H9 (cell line): ENCODE measurements at regions not wholly inside any gene's neighbourhood (a gene's known extent, or its start where the extent isn't known, plus 50 kb on each side); places are given as distances from the start of the nearest gene placed in this dataset.

Source experiments
- DNase-seq: peaks from one replicate; pipeline ENCODE4 v3.0.0-alpha.2; 2017
- H2AFZ ChIP-seq: one replicate; pipeline ENCODE4 v1.6.1; 2013; ENCODE audit warnings: mild to moderate bottlenecking, low read length, control low read depth, moderate library complexity
- H2AK5ac ChIP-seq: 2 replicates; pipeline ENCODE4 v1.6.1; 2013; ENCODE audit warnings: low read length, control low read depth, mixed read lengths; ENCODE audit not compliant: insufficient read length
- H2BK120ac ChIP-seq: one replicate; pipeline ENCODE4 v1.6.1; 2013; ENCODE audit warnings: low read depth, mild to moderate bottlenecking, low read length, control low read depth, inconsistent platforms; ENCODE audit not compliant: poor library complexity, severe bottlenecking
- H2BK12ac ChIP-seq: 2 replicates; pipeline ENCODE4 v1.6.1; 2013; ENCODE audit warnings: low read length, control low read depth, mixed read lengths, low read depth; ENCODE audit not compliant: insufficient read length
- H2BK15ac ChIP-seq: 2 replicates; pipeline ENCODE4 v1.6.1; 2013; ENCODE audit warnings: low read depth, low read length, control low read depth
- H2BK20ac ChIP-seq: one replicate; pipeline ENCODE4 v1.6.1; 2013; ENCODE audit warnings: low read depth, mild to moderate bottlenecking, low read length, control low read depth, inconsistent platforms; ENCODE audit not compliant: poor library complexity, severe bottlenecking
- H2BK5ac ChIP-seq: 2 replicates; pipeline ENCODE4 v1.6.1; 2013; ENCODE audit warnings: low read length, control low read depth, mixed read lengths; ENCODE audit not compliant: insufficient read length
- H3K14ac ChIP-seq: 2 replicates; pipeline ENCODE4 v1.6.1; 2013; ENCODE audit warnings: low read length, control low read depth; ENCODE audit not compliant: insufficient read depth
- H3K18ac ChIP-seq: 2 replicates; pipeline ENCODE4 v1.6.1; 2013; ENCODE audit warnings: low read depth, mild to moderate bottlenecking, mixed read lengths, low read length, control low read depth; ENCODE audit not compliant: insufficient read length
- H3K23ac ChIP-seq: 2 replicates; pipeline ENCODE4 v1.6.1; 2013; ENCODE audit warnings: low read length, control low read depth, mixed read lengths, low read depth; ENCODE audit not compliant: insufficient read length
- H3K23me2 ChIP-seq: 2 replicates; pipeline ENCODE4 v1.6.1; 2013; ENCODE audit warnings: low read depth, mild to moderate bottlenecking, mixed read lengths, low read length, control low read depth; ENCODE audit not compliant: insufficient read length, poor library complexity, severe bottlenecking
- H3K27ac ChIP-seq: 2 replicates; pipeline ENCODE4 v1.5.1; 2013; ENCODE audit warnings: low read length, control low read depth, mixed read lengths, low read depth; ENCODE audit not compliant: insufficient read length
- H3K27me3 ChIP-seq: 2 replicates; pipeline ENCODE4 v1.6.1; 2013; ENCODE audit warnings: low read length, control low read depth, inconsistent platforms; ENCODE audit not compliant: insufficient read depth
- H3K4ac ChIP-seq: 2 replicates; pipeline ENCODE4 v1.6.1; 2013; ENCODE audit warnings: low read depth, mild to moderate bottlenecking, control low read depth, inconsistent platforms, low read length, moderate library complexity
- H3K4me1 ChIP-seq: 2 replicates; pipeline ENCODE4 v1.6.1; 2013; ENCODE audit warnings: low read length, control low read depth, inconsistent platforms; ENCODE audit not compliant: insufficient read depth
- H3K4me2 ChIP-seq: 2 replicates; pipeline ENCODE4 v1.6.1; 2013; ENCODE audit warnings: low read length, control low read depth, mixed read lengths; ENCODE audit not compliant: insufficient read length, insufficient read depth
- H3K56ac ChIP-seq: 2 replicates; pipeline ENCODE4 v1.6.1; 2013; ENCODE audit warnings: low read depth, mild to moderate bottlenecking, mixed read lengths, low read length, control low read depth; ENCODE audit not compliant: insufficient read length
- H3K79me1 ChIP-seq: 2 replicates; pipeline ENCODE4 v1.6.1; 2013; ENCODE audit warnings: low read depth, mild to moderate bottlenecking, moderate library complexity, low read length, control low read depth, inconsistent platforms; ENCODE audit not compliant: insufficient read depth, poor library complexity, severe bottlenecking
- H3K79me2 ChIP-seq: 2 replicates; pipeline ENCODE4 v1.6.1; 2013; ENCODE audit warnings: low read length, control low read depth, inconsistent platforms; ENCODE audit not compliant: insufficient read depth
- H3K9ac ChIP-seq: 2 replicates; pipeline ENCODE4 v1.6.1; 2013; ENCODE audit warnings: low read length, control low read depth, mixed read lengths; ENCODE audit not compliant: insufficient read length; ENCODE audit errors: extremely low read depth
- H3K9me3 ChIP-seq: one replicate; pipeline ENCODE4 v1.6.1; 2013; ENCODE audit warnings: low read depth, low read length, inconsistent platforms; ENCODE audit not compliant: control insufficient read depth
- H3T11ph ChIP-seq: one replicate; pipeline ENCODE4 v1.6.1; 2013; ENCODE audit warnings: mild to moderate bottlenecking, low read length, control low read depth, inconsistent platforms
- H4K20me1 ChIP-seq: one replicate; pipeline ENCODE4 v1.6.1; 2013; ENCODE audit not compliant: control insufficient read depth, insufficient read length, insufficient read depth
- H4K5ac ChIP-seq: 2 replicates; pipeline ENCODE4 v1.6.1; 2013; ENCODE audit warnings: low read depth, mild to moderate bottlenecking, mixed read lengths, low read length, control low read depth; ENCODE audit not compliant: insufficient read length
- H4K8ac ChIP-seq: replicated peaks from 2 replicates; pipeline ENCODE4 v1.6.1; 2013; ENCODE audit warnings: low read length, control low read depth, mixed read lengths, low read depth; ENCODE audit not compliant: insufficient read length
- H4K91ac ChIP-seq: 2 replicates; pipeline ENCODE4 v1.6.1; 2013; ENCODE audit warnings: low read depth, mild to moderate bottlenecking, moderate library complexity, mixed read lengths, low read length, control low read depth; ENCODE audit not compliant: insufficient read length
- H3K27ac Mint-ChIP-seq, 3 experiments: 2 replicates in 2 of 3; 3 replicates in 1 of 3; pipeline ENCODE4 v1.8.0; 2020 to 2021; ENCODE audit warnings: mixed read lengths in 3 of 3, mild to moderate bottlenecking in 1 of 3, moderate library complexity in 1 of 3
- H3K27me3 Mint-ChIP-seq: 2 replicates; pipeline ENCODE4 v1.8.0; 2021; ENCODE audit warnings: low read depth, mild to moderate bottlenecking, moderate library complexity, mixed read lengths
- H3K36me3 Mint-ChIP-seq, 3 experiments: 2 replicates in 2 of 3; 3 replicates in 1 of 3; pipeline ENCODE4 v1.8.0; 2020 to 2021; ENCODE audit warnings: low read depth in 3 of 3, mixed read lengths in 3 of 3; ENCODE audit not compliant: insufficient read depth in 1 of 3
- H3K4me1 Mint-ChIP-seq, 2 experiments: 2 replicates each; pipeline ENCODE4 v1.8.0; 2020; ENCODE audit warnings: mixed read lengths in 2 of 2
- H3K4me3 Mint-ChIP-seq, 2 experiments: 2 replicates in 1 of 2; 3 replicates in 1 of 2; pipeline ENCODE4 v1.8.0; 2020 to 2021; ENCODE audit warnings: mild to moderate bottlenecking in 2 of 2, mixed read lengths in 2 of 2, moderate library complexity in 1 of 2
- H3K9me3 Mint-ChIP-seq, 2 experiments: 2 replicates in 1 of 2; 3 replicates in 1 of 2; pipeline ENCODE4 v1.8.0; 2020; ENCODE audit warnings: mild to moderate bottlenecking in 2 of 2, mixed read lengths in 2 of 2, moderate library complexity in 1 of 2
- CTCF ChIP-seq: fragments of 200-600 bp; sonication (generic); conservative IDR thresholded peaks from 3 replicates; pipeline ENCODE4 v1.8.0; 2021; ENCODE audit warnings: antibody characterized with exemption, mild to moderate bottlenecking
- WGBS: extraction: QIAGEN DNeasy Blood & Tissue Kit; methylation state at CpG from one replicate; pipeline ENCODE4 v1.1.7; 2013; ENCODE audit warnings: missing lambda C conversion rate, low lambda C conversion rate, mixed read lengths; ENCODE audit not compliant: insufficient read length; ENCODE audit errors: extremely low coverage; 5-methylcytosine and 5-hydroxymethylcytosine counted together

DNA sequence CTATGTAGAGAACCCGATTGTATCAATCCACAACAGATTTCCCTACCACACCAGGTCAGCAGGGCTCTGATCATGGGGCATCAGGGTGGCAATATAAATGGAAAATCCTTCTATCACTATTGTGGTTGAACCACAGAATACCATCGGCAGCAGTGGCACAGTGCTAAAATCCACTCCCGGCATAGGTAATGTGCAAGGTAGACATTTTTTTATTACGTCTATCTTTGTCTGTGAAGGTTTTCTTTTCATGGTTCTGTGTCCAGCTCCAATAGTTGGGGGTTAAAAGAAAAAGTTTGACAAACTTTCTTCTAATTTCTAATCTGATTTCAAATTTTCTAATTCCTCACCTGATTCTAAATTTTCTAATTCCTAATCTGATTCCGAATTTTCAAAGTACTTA, 302.7 kb upstream of the PREP start:
- H2BK12ac ChIP-seq, result no peak overlapping the region
- no peak overlapping the region for H4K5ac ChIP-seq
- no peaks in the 10 kb centered on the region for H4K20me1 ChIP-seq
- H3K4me1 Mint-ChIP-seq, result no peaks in the 10 kb centered on the region
- H3K23ac ChIP-seq, result no peak overlapping the region
- no peaks in the 10 kb centered on the region for H3K27me3 Mint-ChIP-seq
- H3K14ac ChIP-seq, result no peak overlapping the region
- no peaks in the 10 kb centered on the region for H3K23me2 ChIP-seq
- no peaks in the 10 kb centered on the region for H3K4me1 ChIP-seq
- no peak overlapping the region for H3K4ac ChIP-seq
- H3K18ac ChIP-seq, result no peak overlapping the region
- H3K56ac ChIP-seq, result no peak overlapping the region
- no peak overlapping the region for H3K4me3 Mint-ChIP-seq
- H3K27ac ChIP-seq, result no peak overlapping the region
- H3K79me2 ChIP-seq, result no peaks in the 10 kb centered on the region
- H3K9ac ChIP-seq, result no peak overlapping the region
- no peak overlapping the region for H4K8ac ChIP-seq
- H3K9me3 ChIP-seq, result no peaks in the 10 kb centered on the region
- peaks cover 0 to 1% (median 0%) of the 10 kb centered on the region in 3 experiments; a peak in 3 of 7 replicates for H3K36me3 Mint-ChIP-seq
- H2BK5ac ChIP-seq, result no peak overlapping the region
- no peak overlapping the region for H3T11ph ChIP-seq
- no peak overlapping the region for H2AFZ ChIP-seq
- H3K9me3 Mint-ChIP-seq, result peaks cover 0 to 3% of the 10 kb centered on the region in 2 experiments; a peak in 4 of 5 replicates
- no peak for DNase-seq
- no peak overlapping the region for H2BK20ac ChIP-seq
- no peak overlapping the region for H2BK120ac ChIP-seq
- H3K79me1 ChIP-seq, result no peaks in the 10 kb centered on the region
- no peak overlapping the region for H4K91ac ChIP-seq
- no peak overlapping the region for H3K27ac Mint-ChIP-seq
- H2BK15ac ChIP-seq, result no peak overlapping the region
- no peak for TF ChIP-seq CTCF
- no peak overlapping the region for H3K4me2 ChIP-seq
- no peaks in the 10 kb centered on the region for H3K27me3 ChIP-seq
- no peak overlapping the region for H2AK5ac ChIP-seq
- no CpG with 5 or more reads among the region's 5 CpGs for WGBS
